ENCODE measurements at regions not wholly inside any gene's neighbourhood (a gene's known extent, or its start where the extent isn't known, plus 50 kb on each side); places are given as distances from the start of the nearest gene placed in this dataset.

GRCh38 chr15:88707771-88708654 is 69.2 kb downstream of the ISG20 start:
- no peak for DNase-seq (ENCODE audit: low spot score)

GRCh38 chr15:88708655-88709054 is 69.8 kb downstream of the ISG20 start:
- DNase-seq (ENCODE audit: low spot score): no peak

GRCh38 chr15:88710027-88710715 is 71.4 kb downstream of the ISG20 start:
- DNase-seq (ENCODE audit: low spot score): no peak

GRCh38 chr15:88711806-88712205 is 73.0 kb downstream of the ISG20 start:
- DNase-seq (ENCODE audit: low spot score): no peak

- DNase-seq (ENCODE audit: low spot score): no peak
These were observed 76.1 kb downstream of the ISG20 start for GRCh38 chr15:88714782-88715372.

- DNase-seq (ENCODE audit: low spot score): no peak
These were observed 77.9 kb downstream of the ISG20 start for GRCh38 chr15:88716543-88717381.

GRCh38 chr15:88717382-88718031 is 78.7 kb downstream of the ISG20 start:
- DNase-seq (ENCODE audit: low spot score): no peak

- DNase-seq (ENCODE audit: low spot score): no peak
These were observed 79.9 kb downstream of the ISG20 start for GRCh38 chr15:88718731-88719130.

GRCh38 chr15:88719654-88720053 is 80.8 kb downstream of the ISG20 start:
- DNase-seq (ENCODE audit: low spot score): no peak

- peak; percentile 9 for DNase-seq (ENCODE audit: low spot score)
These were observed 77.7 kb upstream of the ACAN start for GRCh38 chr15:88725305-88726210.

GRCh38 chr15:88727439-88727838 is 75.8 kb upstream of the ACAN start:
- DNase-seq (ENCODE audit: low spot score): no peak

- DNase-seq (ENCODE audit: low spot score): no peak
These were observed 73.7 kb upstream of the ACAN start for GRCh38 chr15:88729581-88729980.

- no peak for DNase-seq (ENCODE audit: low spot score)
These were observed 72.5 kb upstream of the ACAN start for GRCh38 chr15:88730751-88731150.

- DNase-seq (ENCODE audit: low spot score): no peak
These were observed 68.0 kb upstream of the ACAN start for GRCh38 chr15:88735212-88735611.

GRCh38 chr15:88736204-88736603 is 67.0 kb upstream of the ACAN start:
- no peak for DNase-seq (ENCODE audit: low spot score)

GRCh38 chr15:88738796-88739195 is 64.4 kb upstream of the ACAN start:
- DNase-seq (ENCODE audit: low spot score): no peak

- DNase-seq (ENCODE audit: low spot score): no peak
These were observed 63.7 kb upstream of the ACAN start for GRCh38 chr15:88739541-88739940.

GRCh38 chr15:88740356-88740755 is 62.9 kb upstream of the ACAN start:
- no peak for DNase-seq (ENCODE audit: low spot score)

GRCh38 chr15:88741046-88741445 is 62.2 kb upstream of the ACAN start:
- no peak for DNase-seq (ENCODE audit: low spot score)

GRCh38 chr15:88741671-88742070 is 61.6 kb upstream of the ACAN start:
- DNase-seq (ENCODE audit: low spot score): no peak

- no peak for DNase-seq (ENCODE audit: low spot score)
These were observed 61.1 kb upstream of the ACAN start for GRCh38 chr15:88742161-88742560.
